CD4-positive, alpha-beta T cell treated with Interleukin-17A for 1 hour (primary cell): ENCODE measurements at regions not wholly inside any gene's neighbourhood (a gene's known extent, or its start where the extent isn't known, plus 50 kb on each side); places are given as distances from the start of the nearest gene placed in this dataset.

Source experiments
- DNase-seq: peaks from one replicate; pipeline ENCODE4 v3.0.0-alpha.2; 2020

GRCh38 chr12:60805364-60805763 lies 1209.5 kb downstream of the SLC16A7 start:
- no peak for DNase-seq

GRCh38 chr12:60819794-60820193 lies 1224.0 kb downstream of the SLC16A7 start:
- no peak for DNase-seq

GRCh38 chr12:60822580-60822979 lies 1226.8 kb downstream of the SLC16A7 start:
- no peak for DNase-seq

- no peak for DNase-seq
Observed at GRCh38 chr12:60830381-60830780, 1234.6 kb downstream of the SLC16A7 start.

- no peak for DNase-seq
Observed at GRCh38 chr12:60832290-60832689, 1236.5 kb downstream of the SLC16A7 start.

- DNase-seq = no peak
Observed at GRCh38 chr12:60834372-60834771, 1238.5 kb downstream of the SLC16A7 start.

GRCh38 chr12:60834806-60835205 lies 1239.0 kb downstream of the SLC16A7 start:
- DNase-seq = no peak

- DNase-seq = no peak
Observed at GRCh38 chr12:60836651-60837050, 1240.8 kb downstream of the SLC16A7 start.

GRCh38 chr12:60842181-60842580 lies 1246.4 kb downstream of the SLC16A7 start:
- no peak for DNase-seq

- no peak for DNase-seq
Observed at GRCh38 chr12:60844101-60844500, 1248.3 kb downstream of the SLC16A7 start.

- DNase-seq = no peak
Observed at GRCh38 chr12:60844875-60845274, 1249.0 kb downstream of the SLC16A7 start.

GRCh38 chr12:60845696-60846095 lies 1249.9 kb downstream of the SLC16A7 start:
- no peak for DNase-seq

- DNase-seq = no peak
Observed at GRCh38 chr12:60847281-60847680, 1251.5 kb downstream of the SLC16A7 start.

- no peak for DNase-seq
Observed at GRCh38 chr12:60849723-60850122, 1253.9 kb downstream of the SLC16A7 start.

GRCh38 chr12:60853407-60853806 lies 1257.6 kb downstream of the SLC16A7 start:
- DNase-seq = no peak

GRCh38 chr12:60863421-60863820 lies 1267.6 kb downstream of the SLC16A7 start:
- no peak for DNase-seq

GRCh38 chr12:60872219-60872618 lies 1276.4 kb downstream of the SLC16A7 start:
- no peak for DNase-seq

- no peak for DNase-seq
Observed at GRCh38 chr12:60872850-60873713, 1277.3 kb downstream of the SLC16A7 start.

- DNase-seq = no peak
Observed at GRCh38 chr12:60874091-60874490, 1278.3 kb downstream of the SLC16A7 start.

- no peak for DNase-seq
Observed at GRCh38 chr12:60920841-60921495, 1325.1 kb downstream of the SLC16A7 start.

- no peak for DNase-seq
Observed at GRCh38 chr12:60921541-60921940, 1325.7 kb downstream of the SLC16A7 start.

GRCh38 chr12:60926256-60926655 lies 1330.4 kb downstream of the SLC16A7 start:
- no peak for DNase-seq

GRCh38 chr12:60930151-60930550 lies 1330.1 kb upstream of the USP15 start:
- DNase-seq = no peak

GRCh38 chr12:60935981-60936761 lies 1324.0 kb upstream of the USP15 start:
- no peak for DNase-seq
